ENCODE measurements at regions not wholly inside any gene's neighbourhood (a gene's known extent, or its start where the extent isn't known, plus 50 kb on each side); places are given as distances from the start of the nearest gene placed in this dataset.

- H3K27me3 ChIP-seq = no peaks in the 10 kb centered on the region
- DNase-seq (ENCODE audit: low spot score in 2 of 2) = no peak
- 84 to 86% methylated on average over 12 to 15 of the region's 15 CpGs for WGBS, 2 donors
- H3K4me1 ChIP-seq = no peaks in the 10 kb centered on the region
- no peak overlapping the region for H3K27ac ChIP-seq
- TF ChIP-seq POLR2A (IDR thresholded peaks at IDR 0.05) (no peak), EP300 (IDR thresholded peaks at IDR 0.05) (no peak)
- TF ChIP-seq, protein P1, sequence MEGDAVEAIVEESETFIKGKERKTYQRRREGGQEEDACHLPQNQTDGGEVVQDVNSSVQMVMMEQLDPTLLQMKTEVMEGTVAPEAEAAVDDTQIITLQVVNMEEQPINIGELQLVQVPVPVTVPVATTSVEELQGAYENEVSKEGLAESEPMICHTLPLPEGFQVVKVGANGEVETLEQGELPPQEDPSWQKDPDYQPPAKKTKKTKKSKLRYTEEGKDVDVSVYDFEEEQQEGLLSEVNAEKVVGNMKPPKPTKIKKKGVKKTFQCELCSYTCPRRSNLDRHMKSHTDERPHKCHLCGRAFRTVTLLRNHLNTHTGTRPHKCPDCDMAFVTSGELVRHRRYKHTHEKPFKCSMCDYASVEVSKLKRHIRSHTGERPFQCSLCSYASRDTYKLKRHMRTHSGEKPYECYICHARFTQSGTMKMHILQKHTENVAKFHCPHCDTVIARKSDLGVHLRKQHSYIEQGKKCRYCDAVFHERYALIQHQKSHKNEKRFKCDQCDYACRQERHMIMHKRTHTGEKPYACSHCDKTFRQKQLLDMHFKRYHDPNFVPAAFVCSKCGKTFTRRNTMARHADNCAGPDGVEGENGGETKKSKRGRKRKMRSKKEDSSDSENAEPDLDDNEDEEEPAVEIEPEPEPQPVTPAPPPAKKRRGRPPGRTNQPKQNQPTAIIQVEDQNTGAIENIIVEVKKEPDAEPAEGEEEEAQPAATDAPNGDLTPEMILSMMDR (IDR thresholded peaks at IDR 0.05) = no peak
- no peaks in the 10 kb centered on the region for H3K36me3 ChIP-seq
- no peak overlapping the region for H3K4me3 ChIP-seq
- no peaks in the 10 kb centered on the region for H3K9me3 ChIP-seq
Observed at GRCh38 chr11:70582886-70583641, 184.7 kb downstream of the CTTN start.

- no peaks in the 10 kb centered on the region for H3K27me3 ChIP-seq
- no peaks in the 10 kb centered on the region for H3K36me3 ChIP-seq
- no peak overlapping the region for H3K27ac ChIP-seq
- TF ChIP-seq EP300 (IDR thresholded peaks at IDR 0.05) (no peak), POLR2A (IDR thresholded peaks at IDR 0.05) (no peak)
- TF ChIP-seq, protein P1 (IDR thresholded peaks at IDR 0.05) = no peak
- no peak overlapping the region for H3K4me3 ChIP-seq
- WGBS, 2 donors = 85 to 86% methylated on average over 10 to 17 of the region's 17 CpGs
- no peak for DNase-seq (ENCODE audit: low spot score in 2 of 2)
- no peaks in the 10 kb centered on the region for H3K9me3 ChIP-seq
- H3K4me1 ChIP-seq = no peaks in the 10 kb centered on the region
Observed at GRCh38 chr11:70583781-70584218, 185.5 kb downstream of the CTTN start.

- no peaks in the 10 kb centered on the region for H3K36me3 ChIP-seq
- no peak overlapping the region for H3K27ac ChIP-seq
- TF ChIP-seq, protein P1 (IDR thresholded peaks at IDR 0.05) = no peak
- TF ChIP-seq POLR2A (IDR thresholded peaks at IDR 0.05) = no peak
- no peak for TF ChIP-seq EP300 (IDR thresholded peaks at IDR 0.05)
- H3K9me3 ChIP-seq = no peaks in the 10 kb centered on the region
- no peaks in the 10 kb centered on the region for H3K4me1 ChIP-seq
- no peaks in the 10 kb centered on the region for H3K27me3 ChIP-seq
- DNase-seq (ENCODE audit: low spot score in 2 of 2) = no peak
- H3K4me3 ChIP-seq = no peak overlapping the region
- WGBS, 2 donors = 82 to 87% methylated on average over 14 to 15 of the region's 15 CpGs
Observed at GRCh38 chr11:70584498-70585235, 186.3 kb downstream of the CTTN start.

- no peaks in the 10 kb centered on the region for H3K4me1 ChIP-seq
- no peak overlapping the region for H3K4me3 ChIP-seq
- H3K27me3 ChIP-seq = no peaks in the 10 kb centered on the region
Observed at GRCh38 chr11:70585236-70585545, 186.9 kb downstream of the CTTN start.

More at GRCh38 chr11:70585236-70585545, 186.9 kb downstream of the CTTN start:
- Histone ChIP-seq H3K9me3 (no peaks in the 10 kb centered on the region), H3K27ac (no peak overlapping the region), H3K36me3 (no peaks in the 10 kb centered on the region)
- 63 to 73% methylated on average over 1 of the region's 1 CpG for WGBS, 2 donors
- TF ChIP-seq POLR2A (IDR thresholded peaks at IDR 0.05) (no peak), EP300 (IDR thresholded peaks at IDR 0.05) (no peak)
- TF ChIP-seq, protein P1 (IDR thresholded peaks at IDR 0.05) = no peak
- no peak for DNase-seq (ENCODE audit: low spot score in 2 of 2)
